A673 (cell line): ENCODE measurements at regions not wholly inside any gene's neighbourhood (a gene's known extent, or its start where the extent isn't known, plus 50 kb on each side); places are given as distances from the start of the nearest gene placed in this dataset.

Source experiments
- BruUV-seq: library from RNA; stranded (reverse); fragments of 400-500 nt; replicated peaks from 2 replicates; lab custom pipeline; 2021; lab: Mats Ljungman, UMichigan
- CTCF ChIA-PET: fragments of 300-600 bp; sonication (Branson Sonifier 250); formaldehyde crosslinking; loops from one replicate; lab custom pipeline; 2022; ENCODE audit warnings: antibody characterized with exemption; lab: Charles Lee
- POLR2A ChIA-PET: fragments of 300-600 bp; sonication (Branson Sonifier 250); formaldehyde crosslinking; loops from one replicate; lab custom pipeline; 2022; ENCODE audit warnings: antibody characterized with exemption; ENCODE audit not compliant: low non-redundant PET; lab: Charles Lee
- DNase-seq: peaks from one replicate; pipeline ENCODE4 v3.0.0-alpha.2; 2015; ENCODE audit warnings: low spot score
- H3K27ac ChIP-seq: fragments of 200-600 bp; sonication (generic); 2 replicates; pipeline ENCODE4 v1.5.1; 2016; ENCODE audit warnings: mixed run types, low read depth, mild to moderate bottlenecking, mixed read lengths, antibody characterized with exemption, low read length; ENCODE audit not compliant: poor library complexity, severe bottlenecking
- H3K27me3 ChIP-seq: fragments of 200-600 bp; sonication (generic); replicated peaks from 2 replicates; pipeline ENCODE4 v1.6.1; 2017; ENCODE audit warnings: mixed run types, low read depth, mild to moderate bottlenecking, mixed read lengths, antibody characterized with exemption, low read length; ENCODE audit not compliant: insufficient read depth, poor library complexity
- H3K36me3 ChIP-seq: fragments of 200-600 bp; sonication (generic); 2 replicates; pipeline ENCODE4 v1.6.1; 2016; ENCODE audit warnings: mixed run types, mild to moderate bottlenecking, mixed read lengths, antibody characterized with exemption, low read length; ENCODE audit not compliant: insufficient read depth, poor library complexity, severe bottlenecking
- H3K4me1 ChIP-seq: fragments of 200-600 bp; sonication (generic); 2 replicates; pipeline ENCODE4 v1.6.1; 2017; ENCODE audit warnings: mixed run types, mild to moderate bottlenecking, mixed read lengths, antibody characterized with exemption, low read length; ENCODE audit not compliant: insufficient read depth, poor library complexity, severe bottlenecking
- H3K4me3 ChIP-seq: fragments of 200-600 bp; sonication (generic); 2 replicates; pipeline ENCODE4 v1.5.1; 2016; ENCODE audit warnings: low read depth, mixed run types, mild to moderate bottlenecking, mixed read lengths, low read length; ENCODE audit not compliant: poor library complexity, severe bottlenecking
- H3K9me3 ChIP-seq: fragments of 200-600 bp; sonication (generic); 2 replicates; pipeline ENCODE4 v1.6.1; 2016; ENCODE audit warnings: mixed run types, low read depth, mild to moderate bottlenecking, mixed read lengths, antibody characterized with exemption, low read length; ENCODE audit not compliant: poor library complexity, severe bottlenecking
- CTCF ChIP-seq: fragments of 300-800, 200-600 bp; sonication (generic); conservative IDR thresholded peaks from 2 replicates; pipeline ENCODE4 v1.5.1; 2017; ENCODE audit warnings: low read depth, mild to moderate bottlenecking, antibody characterized with exemption, low read length, moderate library complexity, mixed read lengths
- EZH2 ChIP-seq: fragments of 200-600 bp; sonication (generic); IDR thresholded peaks from 2 replicates; pipeline ENCODE4 v1.6.1; 2017; ENCODE audit warnings: borderline replicate concordance, low read depth, mild to moderate bottlenecking, mixed read lengths, antibody characterized with exemption, low read length; ENCODE audit not compliant: poor library complexity, severe bottlenecking
- intact Hi-C: fragments of 100-400 bp; cut with micrococcal nuclease; formaldehyde crosslinking; loops from one replicate; pipeline ENCODE4 v1.10.0; 2022; ENCODE audit not compliant: unreplicated experiment

GRCh38 chr14:28895389-28895788, 128.8 kb downstream of the FOXG1 start:
- no TSS peak for BruUV-seq
- CTCF ChIA-PET, result no interaction called here
- no peak overlapping the region for H3K4me3 ChIP-seq
- DNase-seq, result no peak
- no peak overlapping the region for H3K27ac ChIP-seq
- H3K4me1 ChIP-seq, result no peaks in the 10 kb centered on the region
- TF ChIP-seq CTCF (no peak), EZH2 (no peak)
- no peaks in the 10 kb centered on the region for H3K36me3 ChIP-seq
- intact Hi-C loops, result no loop called here
- POLR2A ChIA-PET, result no interaction called here
- no peaks in the 10 kb centered on the region for H3K9me3 ChIP-seq
- H3K27me3 ChIP-seq, result peaks cover 18% of the 10 kb centered on the region

GRCh38 chr14:28896337-28896736, 129.8 kb downstream of the FOXG1 start:
- CTCF ChIA-PET, result no interaction called here
- POLR2A ChIA-PET, result no interaction called here
- DNase-seq, result no peak

GRCh38 chr14:28901631-28902030, 135.0 kb downstream of the FOXG1 start:
- no peak for TF ChIP-seq EZH2
- TF ChIP-seq CTCF, result no peak
- Histone ChIP-seq H3K9me3 (no peaks in the 10 kb centered on the region), H3K27me3 (peaks cover 15% of the 10 kb centered on the region), H3K27ac (no peak overlapping the region), H3K4me3 (no peak overlapping the region), H3K36me3 (no peaks in the 10 kb centered on the region), H3K4me1 (no peaks in the 10 kb centered on the region)
- no peak for DNase-seq
- CTCF ChIA-PET, result no interaction called here
- POLR2A ChIA-PET, result no interaction called here
- BruUV-seq, result no TSS peak
- intact Hi-C loops, result no loop called here

More at GRCh38 chr14:28896337-28896736, 129.8 kb downstream of the FOXG1 start:
- Histone ChIP-seq H3K27me3 (peaks cover 21% of the 10 kb centered on the region), H3K36me3 (no peaks in the 10 kb centered on the region), H3K27ac (no peak overlapping the region), H3K4me3 (no peak overlapping the region), H3K9me3 (no peaks in the 10 kb centered on the region), H3K4me1 (no peaks in the 10 kb centered on the region)
- intact Hi-C loops, result no loop called here
- no TSS peak for BruUV-seq
- no peak for TF ChIP-seq EZH2
- no peak for TF ChIP-seq CTCF
